ENCODE measurements at regions not wholly inside any gene's neighbourhood (a gene's known extent, or its start where the extent isn't known, plus 50 kb on each side); places are given as distances from the start of the nearest gene placed in this dataset.

DNA sequence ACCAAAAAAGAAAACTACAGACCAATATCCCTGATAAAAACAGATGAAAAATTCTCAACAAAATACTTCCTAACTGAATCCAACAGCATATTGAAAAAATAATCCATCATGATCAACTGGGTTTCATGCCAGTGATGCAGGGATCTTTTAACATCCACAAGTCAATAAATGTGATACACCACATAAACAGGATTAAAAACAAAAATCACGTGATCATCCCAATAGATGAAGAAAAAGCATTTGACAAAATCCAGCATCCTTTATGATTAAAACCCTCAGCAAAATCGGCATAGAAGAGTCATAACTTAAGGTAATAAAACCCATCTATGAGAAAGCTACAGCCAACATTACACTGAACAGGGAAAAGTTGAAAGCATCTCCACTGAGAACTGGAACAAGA lies 107.5 kb downstream of the DCLK3 start:
- Histone ChIP-seq H3F3A (ENCODE audit: insufficient read depth, low read length) (no peaks in the 10 kb centered on the region), H3K27ac (ENCODE audit: low read depth, low read length, poor library complexity, severe bottlenecking) (no peak overlapping the region)

DNA sequence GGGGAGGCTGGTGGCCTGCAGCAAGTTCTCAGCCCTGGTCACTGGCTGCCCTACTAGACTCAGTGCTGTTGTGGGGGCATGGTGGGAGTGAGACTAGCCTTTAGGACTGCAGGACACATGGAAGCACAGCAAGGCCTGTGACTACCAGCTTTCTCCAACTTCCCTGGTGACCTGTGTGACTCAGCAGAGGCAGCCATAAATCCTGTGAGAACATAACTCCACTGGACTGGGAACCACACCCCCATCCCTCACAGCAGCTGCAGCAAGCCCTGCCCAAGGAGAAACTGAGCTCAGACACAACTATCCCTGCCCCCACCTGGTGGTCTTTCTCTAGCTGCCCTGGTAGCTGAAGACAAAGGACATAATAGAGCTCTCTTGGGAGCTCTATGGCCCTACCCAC lies 111.3 kb downstream of the DCLK3 start:
- H3F3A ChIP-seq (ENCODE audit: insufficient read depth, low read length): no peaks in the 10 kb centered on the region
- H3K4me1 ChIP-seq (ENCODE audit: insufficient read depth, low read length, severe bottlenecking): no peaks in the 10 kb centered on the region
- no peak overlapping the region for H3K4me2 ChIP-seq (ENCODE audit: low read length)
- no peaks in the 10 kb centered on the region for H4K20me1 ChIP-seq (ENCODE audit: insufficient read depth, low read length)
- H3K9me3 ChIP-seq (ENCODE audit: low read length): no peaks in the 10 kb centered on the region
- H3K9me2 ChIP-seq (ENCODE audit: low read depth, low read length): no peaks in the 10 kb centered on the region
- H3K9ac ChIP-seq (ENCODE audit: low read length): no peak overlapping the region
- no peak overlapping the region for H2AFZ ChIP-seq (ENCODE audit: low read length)
- TF ChIP-seq, protein P1, sequence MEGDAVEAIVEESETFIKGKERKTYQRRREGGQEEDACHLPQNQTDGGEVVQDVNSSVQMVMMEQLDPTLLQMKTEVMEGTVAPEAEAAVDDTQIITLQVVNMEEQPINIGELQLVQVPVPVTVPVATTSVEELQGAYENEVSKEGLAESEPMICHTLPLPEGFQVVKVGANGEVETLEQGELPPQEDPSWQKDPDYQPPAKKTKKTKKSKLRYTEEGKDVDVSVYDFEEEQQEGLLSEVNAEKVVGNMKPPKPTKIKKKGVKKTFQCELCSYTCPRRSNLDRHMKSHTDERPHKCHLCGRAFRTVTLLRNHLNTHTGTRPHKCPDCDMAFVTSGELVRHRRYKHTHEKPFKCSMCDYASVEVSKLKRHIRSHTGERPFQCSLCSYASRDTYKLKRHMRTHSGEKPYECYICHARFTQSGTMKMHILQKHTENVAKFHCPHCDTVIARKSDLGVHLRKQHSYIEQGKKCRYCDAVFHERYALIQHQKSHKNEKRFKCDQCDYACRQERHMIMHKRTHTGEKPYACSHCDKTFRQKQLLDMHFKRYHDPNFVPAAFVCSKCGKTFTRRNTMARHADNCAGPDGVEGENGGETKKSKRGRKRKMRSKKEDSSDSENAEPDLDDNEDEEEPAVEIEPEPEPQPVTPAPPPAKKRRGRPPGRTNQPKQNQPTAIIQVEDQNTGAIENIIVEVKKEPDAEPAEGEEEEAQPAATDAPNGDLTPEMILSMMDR (IDR thresholded peaks at IDR 0.05; ENCODE audit: low read length): no peak
- TF ChIP-seq EZH2 (IDR thresholded peaks at IDR 0.05; ENCODE audit: borderline replicate concordance, low read length): no peak
- H3K79me2 ChIP-seq (ENCODE audit: insufficient read depth, low read length): no peaks in the 10 kb centered on the region
- H3K27me3 ChIP-seq (ENCODE audit: insufficient read depth, low read length): no peaks in the 10 kb centered on the region
- H3K4me3 ChIP-seq (ENCODE audit: low read depth, low read length, poor library complexity, severe bottlenecking): no peak overlapping the region
- no peak overlapping the region for H3K27ac ChIP-seq (ENCODE audit: low read depth, low read length, poor library complexity, severe bottlenecking)
- no peaks in the 10 kb centered on the region for H3K36me3 ChIP-seq (ENCODE audit: insufficient read depth, low read length)

More for the DNA sequence above, 107.5 kb downstream of the DCLK3 start:
- no peak overlapping the region for H3K4me3 ChIP-seq (ENCODE audit: low read depth, low read length, poor library complexity, severe bottlenecking)
- H3K9me3 ChIP-seq (ENCODE audit: low read length): no peaks in the 10 kb centered on the region
- no peaks in the 10 kb centered on the region for H3K79me2 ChIP-seq (ENCODE audit: insufficient read depth, low read length)
- no peaks in the 10 kb centered on the region for H3K27me3 ChIP-seq (ENCODE audit: insufficient read depth, low read length)
- no peak for TF ChIP-seq EZH2 (IDR thresholded peaks at IDR 0.05; ENCODE audit: borderline replicate concordance, low read length)
- TF ChIP-seq, protein P1 (IDR thresholded peaks at IDR 0.05; ENCODE audit: low read length): no peak
- H2AFZ ChIP-seq (ENCODE audit: low read length): no peak overlapping the region
- no peaks in the 10 kb centered on the region for H3K4me1 ChIP-seq (ENCODE audit: insufficient read depth, low read length, severe bottlenecking)
- H3K4me2 ChIP-seq (ENCODE audit: low read length): no peak overlapping the region
- H3K9ac ChIP-seq (ENCODE audit: low read length): no peak overlapping the region
- H3K9me2 ChIP-seq (ENCODE audit: low read depth, low read length): no peaks in the 10 kb centered on the region
- no peaks in the 10 kb centered on the region for H3K36me3 ChIP-seq (ENCODE audit: insufficient read depth, low read length)
- H4K20me1 ChIP-seq (ENCODE audit: insufficient read depth, low read length): no peaks in the 10 kb centered on the region

DNA sequence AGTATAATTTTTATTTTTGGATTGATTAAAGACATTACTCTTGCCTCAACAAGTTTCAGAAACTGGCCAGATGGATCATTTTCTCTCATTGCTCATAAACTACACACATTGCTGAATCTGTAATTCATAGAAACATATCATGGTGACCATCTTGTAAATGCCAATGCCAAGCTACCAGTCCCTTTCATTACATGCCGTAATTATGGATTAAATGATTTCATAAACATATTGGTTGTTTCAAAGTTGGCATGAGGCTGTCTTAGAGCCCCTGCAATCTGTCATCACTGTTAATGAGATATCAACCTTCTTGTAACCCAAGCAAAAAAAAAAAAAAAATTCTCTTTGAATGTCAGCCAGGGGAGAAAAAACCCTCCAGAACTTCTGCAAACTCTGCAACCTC lies 112.2 kb downstream of the DCLK3 start:
- H4K20me1 ChIP-seq (ENCODE audit: insufficient read depth, low read length): no peaks in the 10 kb centered on the region
- H3K4me1 ChIP-seq (ENCODE audit: insufficient read depth, low read length, severe bottlenecking): no peaks in the 10 kb centered on the region
- H3K9me3 ChIP-seq (ENCODE audit: low read length): no peaks in the 10 kb centered on the region
- no peak overlapping the region for H3K27ac ChIP-seq (ENCODE audit: low read depth, low read length, poor library complexity, severe bottlenecking)
- H3K36me3 ChIP-seq (ENCODE audit: insufficient read depth, low read length): no peaks in the 10 kb centered on the region
- no peaks in the 10 kb centered on the region for H3K27me3 ChIP-seq (ENCODE audit: insufficient read depth, low read length)
- TF ChIP-seq, protein P1 (IDR thresholded peaks at IDR 0.05; ENCODE audit: low read length): no peak
- no peak for TF ChIP-seq EZH2 (IDR thresholded peaks at IDR 0.05; ENCODE audit: borderline replicate concordance, low read length)
- no peaks in the 10 kb centered on the region for H3F3A ChIP-seq (ENCODE audit: insufficient read depth, low read length)
- no peak overlapping the region for H3K4me2 ChIP-seq (ENCODE audit: low read length)
- no peaks in the 10 kb centered on the region for H3K9me2 ChIP-seq (ENCODE audit: low read depth, low read length)
- no peak overlapping the region for H2AFZ ChIP-seq (ENCODE audit: low read length)
- no peaks in the 10 kb centered on the region for H3K79me2 ChIP-seq (ENCODE audit: insufficient read depth, low read length)
- H3K4me3 ChIP-seq (ENCODE audit: low read depth, low read length, poor library complexity, severe bottlenecking): no peak overlapping the region
- no peak overlapping the region for H3K9ac ChIP-seq (ENCODE audit: low read length)
